NCI-H1048 (cell line): ENCODE measurements at regions not wholly inside any gene's neighbourhood (a gene's known extent, or its start where the extent isn't known, plus 50 kb on each side); places are given as distances from the start of the nearest gene placed in this dataset.

Source experiments
- DNase-seq: peaks from one replicate; lab custom pipeline; 2025; lab: John Stamatoyannopoulos, UW

GRCh38 chr10:120372917-120373316, 84.1 kb upstream of the PLPP4 start:
- DNase-seq: no peak

- DNase-seq: no peak
Measured at GRCh38 chr10:120375666-120376065, 81.4 kb upstream of the PLPP4 start.

- no peak for DNase-seq
Measured at GRCh38 chr10:120381931-120382330, 75.1 kb upstream of the PLPP4 start.

- no peak for DNase-seq
Measured at GRCh38 chr10:120382360-120382759, 74.7 kb upstream of the PLPP4 start.

GRCh38 chr10:120385992-120386391, 71.0 kb upstream of the PLPP4 start:
- DNase-seq: no peak

GRCh38 chr10:120386896-120387295, 70.1 kb upstream of the PLPP4 start:
- DNase-seq: no peak

GRCh38 chr10:120387326-120387725, 69.7 kb upstream of the PLPP4 start:
- DNase-seq: no peak

- no peak for DNase-seq
Measured at GRCh38 chr10:120392245-120392644, 64.8 kb upstream of the PLPP4 start.

- DNase-seq: no peak
Measured at GRCh38 chr10:120392671-120393079, 64.4 kb upstream of the PLPP4 start.

GRCh38 chr10:120394446-120394845, 62.6 kb upstream of the PLPP4 start:
- DNase-seq: no peak

GRCh38 chr10:120396228-120396627, 60.8 kb upstream of the PLPP4 start:
- no peak for DNase-seq

GRCh38 chr10:120398180-120398579, 58.8 kb upstream of the PLPP4 start:
- DNase-seq: no peak

GRCh38 chr10:120400601-120401000, 56.4 kb upstream of the PLPP4 start:
- no peak for DNase-seq

- DNase-seq: no peak
Measured at GRCh38 chr10:120402147-120402766, 54.8 kb upstream of the PLPP4 start.

- DNase-seq: no peak
Measured at GRCh38 chr10:120403109-120403508, 53.9 kb upstream of the PLPP4 start.

- no peak for DNase-seq
Measured at GRCh38 chr10:120406376-120406775, 50.7 kb upstream of the PLPP4 start.
